GM12873 (cell line): ENCODE measurements at regions not wholly inside any gene's neighbourhood (a gene's known extent, or its start where the extent isn't known, plus 50 kb on each side); places are given as distances from the start of the nearest gene placed in this dataset.
A peak's percentile ranks its signal among the peaks of the same experiment; 100 is the strongest.

Experiments used
- CTCF ChIP-seq: IDR thresholded peaks from 2 replicates; pipeline ENCODE4 v1.5.1; 2012; ENCODE audit warnings: low read depth, mild to moderate bottlenecking, moderate library complexity, low read length, control low read depth; ENCODE audit not compliant: insufficient read depth; ENCODE audit errors: missing control alignments

GRCh38 chr12:65682112-65682511 is 142.2 kb upstream of the HMGA2 start:
- no peak for TF ChIP-seq CTCF

GRCh38 chr12:65684906-65685305 is 139.4 kb upstream of the HMGA2 start:
- TF ChIP-seq CTCF: no peak

- peak; percentile 49 for TF ChIP-seq CTCF
These were observed 138.8 kb upstream of the HMGA2 start for GRCh38 chr12:65685514-65685913.

- no peak for TF ChIP-seq CTCF
These were observed 134.8 kb upstream of the HMGA2 start for GRCh38 chr12:65689508-65689907.

GRCh38 chr12:65690477-65690876 is 133.8 kb upstream of the HMGA2 start:
- no peak for TF ChIP-seq CTCF

- TF ChIP-seq CTCF: no peak
These were observed 130.2 kb upstream of the HMGA2 start for GRCh38 chr12:65694130-65694529.

- TF ChIP-seq CTCF: no peak
These were observed 129.0 kb upstream of the HMGA2 start for GRCh38 chr12:65695113-65695865.

- TF ChIP-seq CTCF: no peak
These were observed 128.1 kb upstream of the HMGA2 start for GRCh38 chr12:65696227-65696626.
